IPS-15b (cell line): ENCODE measurements at regions not wholly inside any gene's neighbourhood (a gene's known extent, or its start where the extent isn't known, plus 50 kb on each side); places are given as distances from the start of the nearest gene placed in this dataset.

Source experiments
- H3K27me3 ChIP-seq: one replicate; pipeline ENCODE4 v1.6.1; 2013; ENCODE audit warnings: low read length; ENCODE audit not compliant: control insufficient read depth, insufficient read depth
- H3K36me3 ChIP-seq: one replicate; pipeline ENCODE4 v1.6.1; 2013; ENCODE audit warnings: low read length; ENCODE audit not compliant: control insufficient read depth, insufficient read depth
- H3K4me1 ChIP-seq: one replicate; pipeline ENCODE4 v1.6.1; 2013; ENCODE audit warnings: mild to moderate bottlenecking, low read length; ENCODE audit not compliant: control insufficient read depth, insufficient read depth
- H3K4me3 ChIP-seq: one replicate; pipeline ENCODE4 v1.5.1; 2013; ENCODE audit warnings: low read depth, low read length
- H3K9ac ChIP-seq: one replicate; pipeline ENCODE4 v1.6.1; 2013; ENCODE audit warnings: low read depth, mild to moderate bottlenecking, low read length
- H3K9me3 ChIP-seq: one replicate; pipeline ENCODE4 v1.6.1; 2013; ENCODE audit warnings: mild to moderate bottlenecking, low read length; ENCODE audit not compliant: control insufficient read depth, insufficient read depth

- H3K36me3 ChIP-seq = no peaks in the 10 kb centered on the region
- H3K9me3 ChIP-seq = no peaks in the 10 kb centered on the region
- no peak overlapping the region for H3K4me3 ChIP-seq
- peaks cover 1% of the 10 kb centered on the region for H3K4me1 ChIP-seq
- no peak overlapping the region for H3K9ac ChIP-seq
- no peaks in the 10 kb centered on the region for H3K27me3 ChIP-seq
Observed at GRCh38 chr10:29132551-29133111, 156.2 kb upstream of the LYZL1 start.

- Histone ChIP-seq H3K27me3 (no peaks in the 10 kb centered on the region), H3K9me3 (no peaks in the 10 kb centered on the region), H3K4me1 (no peaks in the 10 kb centered on the region), H3K9ac (no peak overlapping the region), H3K36me3 (no peaks in the 10 kb centered on the region), H3K4me3 (no peak overlapping the region)
Observed at GRCh38 chr10:29135337-29135736, 153.5 kb upstream of the LYZL1 start.

GRCh38 chr10:29136411-29136810 lies 152.5 kb upstream of the LYZL1 start:
- peaks cover 6% of the 10 kb centered on the region for H3K4me1 ChIP-seq
- H3K9ac ChIP-seq = no peak overlapping the region
- no peaks in the 10 kb centered on the region for H3K36me3 ChIP-seq
- H3K9me3 ChIP-seq = no peaks in the 10 kb centered on the region
- no peaks in the 10 kb centered on the region for H3K27me3 ChIP-seq
- H3K4me3 ChIP-seq = no peak overlapping the region

GRCh38 chr10:29140151-29140550 lies 148.7 kb upstream of the LYZL1 start:
- Histone ChIP-seq H3K27me3 (no peaks in the 10 kb centered on the region), H3K4me1 (peaks cover 25% of the 10 kb centered on the region), H3K9ac (no peak overlapping the region), H3K9me3 (no peaks in the 10 kb centered on the region), H3K4me3 (no peak overlapping the region), H3K36me3 (no peaks in the 10 kb centered on the region)

GRCh38 chr10:29140991-29141390 lies 147.9 kb upstream of the LYZL1 start:
- no peaks in the 10 kb centered on the region for H3K9me3 ChIP-seq
- no peaks in the 10 kb centered on the region for H3K36me3 ChIP-seq
- H3K9ac ChIP-seq = no peak overlapping the region
- no peaks in the 10 kb centered on the region for H3K27me3 ChIP-seq
- H3K4me3 ChIP-seq = no peak overlapping the region
- peaks cover 25% of the 10 kb centered on the region for H3K4me1 ChIP-seq

DNA sequence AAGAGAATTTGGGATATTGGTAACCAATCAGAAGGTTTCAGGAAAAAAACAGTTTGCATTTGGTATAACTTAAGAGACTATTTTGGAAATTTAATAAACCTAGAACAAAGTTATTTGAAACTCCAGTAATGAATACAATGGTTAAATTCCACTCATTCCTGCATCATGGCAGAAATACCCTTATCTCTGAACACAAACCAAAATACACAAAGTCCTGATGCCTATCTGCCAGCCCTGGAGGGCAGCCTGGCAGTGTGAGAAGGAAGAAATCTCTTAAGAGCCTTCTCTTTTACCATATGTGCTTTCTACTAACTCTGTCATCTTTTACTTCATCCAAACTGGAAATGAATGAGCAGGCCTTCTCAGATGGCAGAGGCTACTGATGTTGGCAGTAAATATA lies 147.1 kb upstream of the LYZL1 start:
- H3K27me3 ChIP-seq = no peaks in the 10 kb centered on the region
- no peaks in the 10 kb centered on the region for H3K36me3 ChIP-seq
- H3K4me3 ChIP-seq = no peak overlapping the region
- H3K4me1 ChIP-seq = peaks cover 25% of the 10 kb centered on the region
- H3K9me3 ChIP-seq = no peaks in the 10 kb centered on the region
- no peak overlapping the region for H3K9ac ChIP-seq

- Histone ChIP-seq H3K9me3 (no peaks in the 10 kb centered on the region), H3K4me3 (peak overlapping the region; percentile 78), H3K4me1 (peaks cover 25% of the 10 kb centered on the region), H3K36me3 (no peaks in the 10 kb centered on the region), H3K9ac (peak overlapping the region; percentile 73), H3K27me3 (no peaks in the 10 kb centered on the region)
Observed at GRCh38 chr10:29142516-29143314, 146.2 kb upstream of the LYZL1 start.

DNA sequence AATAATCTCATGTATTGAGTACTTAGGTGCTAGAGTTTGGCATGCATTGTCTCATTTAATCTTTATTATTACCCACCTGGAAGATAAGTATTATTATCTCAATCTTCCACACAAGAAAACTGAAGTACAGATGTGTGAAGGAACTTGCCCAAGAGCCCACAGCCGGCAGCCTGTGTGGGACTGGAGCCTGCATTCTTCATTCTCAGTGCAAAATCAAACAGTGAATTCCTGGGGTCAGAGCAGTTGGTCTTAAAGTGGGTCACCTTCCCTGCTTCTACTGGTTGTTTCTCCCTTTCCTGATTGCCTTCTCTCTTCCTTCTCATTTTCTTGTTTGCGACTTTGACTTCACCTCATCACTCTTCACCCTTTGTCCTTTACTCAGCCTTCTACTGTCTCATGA lies 144.7 kb upstream of the LYZL1 start:
- peaks cover 25% of the 10 kb centered on the region for H3K4me1 ChIP-seq
- peak overlapping the region; percentile 78 for H3K4me3 ChIP-seq
- peak overlapping the region; percentile 24 for H3K9ac ChIP-seq
- no peaks in the 10 kb centered on the region for H3K27me3 ChIP-seq
- H3K36me3 ChIP-seq = no peaks in the 10 kb centered on the region
- no peaks in the 10 kb centered on the region for H3K9me3 ChIP-seq

DNA sequence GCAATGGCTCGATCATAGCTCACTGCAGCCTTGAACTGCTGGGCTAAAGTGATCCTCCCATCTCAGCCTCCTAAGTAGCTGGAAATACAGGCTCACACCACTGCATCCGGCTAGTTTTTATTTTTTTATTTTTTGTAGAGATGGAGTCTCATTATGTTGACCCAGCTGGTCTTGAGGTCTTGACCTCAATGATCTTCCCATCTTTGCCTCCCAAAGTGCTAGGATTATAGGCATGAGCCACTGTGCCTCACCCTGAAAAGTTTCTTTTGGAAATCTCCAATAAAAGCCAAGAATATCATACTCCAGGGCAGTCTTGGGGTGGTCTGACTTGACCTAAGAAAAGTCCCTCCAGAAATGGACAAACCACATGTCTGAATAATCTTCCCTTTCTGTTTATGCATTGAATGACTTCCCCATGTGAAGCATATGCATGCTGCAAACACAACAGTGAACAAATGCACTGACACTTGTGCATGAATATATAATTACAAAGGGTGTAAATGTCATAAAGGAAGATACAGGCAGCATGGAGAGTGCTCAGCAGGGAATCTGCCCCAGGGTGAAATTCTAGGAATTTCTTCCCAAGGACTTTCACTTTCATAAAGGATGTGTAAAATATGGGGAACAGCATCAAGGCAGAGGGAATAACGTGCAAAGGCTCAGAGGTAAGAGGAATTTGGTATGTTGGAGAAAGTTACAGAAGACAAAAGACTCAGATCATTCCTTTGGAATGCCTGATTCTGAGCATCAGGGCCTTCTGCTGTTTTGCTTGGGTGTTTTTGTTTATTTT lies 142.4 kb upstream of the LYZL1 start:
- Histone ChIP-seq H3K36me3 (no peaks in the 10 kb centered on the region), H3K4me3 (no peak overlapping the region), H3K9me3 (no peaks in the 10 kb centered on the region), H3K27me3 (no peaks in the 10 kb centered on the region), H3K9ac (no peak overlapping the region), H3K4me1 (peaks cover 21% of the 10 kb centered on the region)

DNA sequence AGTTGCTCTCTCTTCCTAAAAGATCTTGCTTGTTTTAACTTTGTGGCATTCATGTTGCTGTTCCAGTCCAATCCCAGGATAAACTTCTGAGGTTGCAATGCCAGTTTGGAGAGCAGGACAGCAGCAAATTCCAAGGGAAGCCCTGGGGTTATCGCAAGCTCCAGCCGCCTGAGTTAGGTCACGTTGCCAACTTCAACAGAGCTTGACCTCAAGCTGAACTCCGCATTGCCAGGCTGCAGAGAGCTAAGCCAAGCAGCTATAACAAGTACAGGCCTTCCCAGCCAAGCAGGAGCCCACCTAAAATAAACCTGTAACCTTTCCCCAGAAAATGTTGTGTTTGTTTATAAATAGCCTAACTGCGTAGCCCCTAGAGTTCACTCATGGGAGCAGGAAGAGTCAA lies 138.9 kb upstream of the LYZL1 start:
- Histone ChIP-seq H3K4me1 (peaks cover 3% of the 10 kb centered on the region), H3K36me3 (no peaks in the 10 kb centered on the region), H3K4me3 (no peak overlapping the region)

GRCh38 chr10:29151005-29151404 lies 137.9 kb upstream of the LYZL1 start:
- Histone ChIP-seq H3K9me3 (no peaks in the 10 kb centered on the region), H3K4me1 (peaks cover 3% of the 10 kb centered on the region), H3K36me3 (no peaks in the 10 kb centered on the region), H3K4me3 (no peak overlapping the region), H3K9ac (no peak overlapping the region), H3K27me3 (no peaks in the 10 kb centered on the region)

More for the DNA sequence above, 138.9 kb upstream of the LYZL1 start:
- Histone ChIP-seq H3K27me3 (no peaks in the 10 kb centered on the region), H3K9ac (no peak overlapping the region), H3K9me3 (no peaks in the 10 kb centered on the region)

GRCh38 chr10:29157321-29157720 lies 131.5 kb upstream of the LYZL1 start:
- Histone ChIP-seq H3K27me3 (no peaks in the 10 kb centered on the region), H3K36me3 (no peaks in the 10 kb centered on the region), H3K4me1 (peaks cover 14% of the 10 kb centered on the region), H3K9ac (no peak overlapping the region), H3K9me3 (no peaks in the 10 kb centered on the region), H3K4me3 (no peak overlapping the region)
